ENCODE measurements at regions not wholly inside any gene's neighbourhood (a gene's known extent, or its start where the extent isn't known, plus 50 kb on each side); places are given as distances from the start of the nearest gene placed in this dataset.

DNA sequence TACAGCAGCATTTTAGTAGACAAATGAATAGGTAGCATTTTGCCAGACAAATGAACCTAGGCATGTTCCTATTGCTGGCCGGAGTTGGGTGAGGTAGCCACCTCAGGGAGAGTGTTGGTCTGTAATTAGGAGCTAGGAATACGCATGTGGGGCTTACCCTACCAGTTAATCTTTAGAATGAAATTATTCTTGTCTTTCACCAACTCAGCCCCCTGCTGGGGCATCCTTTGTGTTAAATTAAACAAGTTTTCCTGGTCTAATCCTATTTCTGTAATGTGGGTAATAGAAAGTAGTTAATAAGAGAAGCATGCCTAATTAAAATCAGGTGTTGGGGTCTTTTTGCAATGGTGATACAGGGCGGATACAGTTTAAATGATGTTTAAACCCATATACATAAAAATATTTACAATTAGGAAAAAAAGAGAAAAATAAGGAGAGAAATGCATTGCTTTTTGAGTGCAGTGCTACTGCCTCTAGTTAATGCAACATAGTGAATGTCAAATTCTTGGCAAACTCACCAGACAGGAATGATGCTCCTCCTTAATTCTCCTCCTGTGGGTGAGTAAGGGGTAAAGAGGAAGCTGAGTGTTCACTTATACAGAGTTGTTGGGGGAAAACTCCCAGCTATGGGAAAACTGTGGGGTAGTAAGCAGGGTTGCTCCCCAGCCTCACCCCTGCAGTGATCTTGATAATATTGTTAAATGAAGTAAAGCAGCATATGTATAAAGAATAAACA, 276.4 kb upstream of the EDNRB start:
- TF ChIP-seq, protein P1, sequence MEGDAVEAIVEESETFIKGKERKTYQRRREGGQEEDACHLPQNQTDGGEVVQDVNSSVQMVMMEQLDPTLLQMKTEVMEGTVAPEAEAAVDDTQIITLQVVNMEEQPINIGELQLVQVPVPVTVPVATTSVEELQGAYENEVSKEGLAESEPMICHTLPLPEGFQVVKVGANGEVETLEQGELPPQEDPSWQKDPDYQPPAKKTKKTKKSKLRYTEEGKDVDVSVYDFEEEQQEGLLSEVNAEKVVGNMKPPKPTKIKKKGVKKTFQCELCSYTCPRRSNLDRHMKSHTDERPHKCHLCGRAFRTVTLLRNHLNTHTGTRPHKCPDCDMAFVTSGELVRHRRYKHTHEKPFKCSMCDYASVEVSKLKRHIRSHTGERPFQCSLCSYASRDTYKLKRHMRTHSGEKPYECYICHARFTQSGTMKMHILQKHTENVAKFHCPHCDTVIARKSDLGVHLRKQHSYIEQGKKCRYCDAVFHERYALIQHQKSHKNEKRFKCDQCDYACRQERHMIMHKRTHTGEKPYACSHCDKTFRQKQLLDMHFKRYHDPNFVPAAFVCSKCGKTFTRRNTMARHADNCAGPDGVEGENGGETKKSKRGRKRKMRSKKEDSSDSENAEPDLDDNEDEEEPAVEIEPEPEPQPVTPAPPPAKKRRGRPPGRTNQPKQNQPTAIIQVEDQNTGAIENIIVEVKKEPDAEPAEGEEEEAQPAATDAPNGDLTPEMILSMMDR (IDR thresholded peaks at IDR 0.05; ENCODE audit: insufficient read depth, low read length) = no peak
- peak; percentile 18 for DNase-seq (ENCODE audit: low read depth)
- no peak overlapping the region for H3K4me3 ChIP-seq (ENCODE audit: low read depth, low read length)

- TF ChIP-seq, protein P1 (IDR thresholded peaks at IDR 0.05; ENCODE audit: insufficient read depth, low read length) = no peak
- no peak overlapping the region for H3K4me3 ChIP-seq (ENCODE audit: low read depth, low read length)
- DNase-seq (ENCODE audit: low read depth) = no peak
These were observed 275.2 kb upstream of the EDNRB start for GRCh38 chr13:78193846-78194245.

DNA sequence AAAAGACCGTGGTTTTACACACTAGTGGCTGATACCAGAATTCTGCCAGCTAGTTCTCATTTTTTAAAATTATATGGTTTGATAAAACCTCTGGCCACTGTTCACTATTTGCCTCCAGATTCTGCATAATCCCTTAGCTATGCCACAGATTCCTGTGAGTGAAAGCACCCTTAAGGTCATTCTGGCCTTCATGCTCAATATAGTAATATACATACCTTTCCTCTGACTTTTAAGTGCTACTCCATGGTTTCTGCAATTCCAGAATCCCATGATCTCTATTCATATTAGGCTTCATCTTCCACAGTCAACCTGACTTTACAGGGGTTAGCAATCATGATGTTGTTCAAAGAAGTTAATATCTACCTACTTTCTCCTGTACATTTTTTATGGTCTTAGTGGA, 274.1 kb upstream of the EDNRB start:
- TF ChIP-seq, protein P1 (IDR thresholded peaks at IDR 0.05; ENCODE audit: insufficient read depth, low read length) = no peak
- DNase-seq (ENCODE audit: low read depth) = peak; percentile 32
- H3K4me3 ChIP-seq (ENCODE audit: low read depth, low read length) = no peak overlapping the region

DNA sequence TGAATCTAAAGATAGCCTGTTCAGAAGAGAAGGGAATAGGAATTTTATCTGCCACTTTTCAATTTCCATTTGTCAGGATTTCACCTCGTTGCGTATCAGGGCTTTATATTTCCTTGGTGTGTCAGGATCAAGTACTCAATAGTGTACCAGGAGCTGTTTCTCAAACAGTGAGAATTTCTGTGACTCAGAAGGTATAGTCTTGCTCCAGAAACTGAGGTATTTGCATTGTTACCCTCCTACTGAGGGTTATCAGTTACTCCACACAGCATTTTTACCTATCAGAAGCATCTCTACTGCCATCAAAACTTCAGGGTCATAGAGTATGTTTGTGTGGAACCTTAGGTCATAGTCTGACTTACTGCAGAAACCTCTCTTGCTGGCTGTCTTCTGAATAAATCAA, 271.7 kb upstream of the EDNRB start:
- TF ChIP-seq, protein P1 (IDR thresholded peaks at IDR 0.05; ENCODE audit: insufficient read depth, low read length) = no peak
- no peak overlapping the region for H3K4me3 ChIP-seq (ENCODE audit: low read depth, low read length)
- no peak for DNase-seq (ENCODE audit: low read depth)

GRCh38 chr13:78187781-78188180, 269.1 kb upstream of the EDNRB start:
- H3K4me3 ChIP-seq (ENCODE audit: low read depth, low read length) = no peak overlapping the region
- no peak for DNase-seq (ENCODE audit: low read depth)
- TF ChIP-seq, protein P1 (IDR thresholded peaks at IDR 0.05; ENCODE audit: insufficient read depth, low read length) = no peak

DNA sequence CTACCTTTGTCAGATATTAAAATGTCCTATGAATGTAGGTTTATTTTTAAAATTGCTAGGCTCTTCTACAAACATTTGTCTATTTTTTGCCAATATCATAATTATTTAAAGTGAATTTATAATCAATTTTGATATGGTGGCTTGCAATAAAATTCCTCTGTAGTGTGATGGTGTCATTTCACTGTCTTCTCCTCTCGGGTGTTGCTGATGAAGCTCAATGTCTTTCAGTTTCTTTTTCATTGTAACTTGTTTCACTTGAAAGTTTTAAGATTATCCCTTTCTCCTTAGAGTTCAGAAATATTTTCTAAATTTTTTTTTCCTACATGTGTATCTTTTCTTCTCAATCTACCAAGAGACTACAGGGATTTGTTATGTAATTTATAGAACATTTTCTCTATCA, 267.1 kb upstream of the EDNRB start:
- H3K4me3 ChIP-seq (ENCODE audit: low read depth, low read length) = no peak overlapping the region
- no peak for DNase-seq (ENCODE audit: low read depth)
- TF ChIP-seq, protein P1 (IDR thresholded peaks at IDR 0.05; ENCODE audit: insufficient read depth, low read length) = no peak

DNA sequence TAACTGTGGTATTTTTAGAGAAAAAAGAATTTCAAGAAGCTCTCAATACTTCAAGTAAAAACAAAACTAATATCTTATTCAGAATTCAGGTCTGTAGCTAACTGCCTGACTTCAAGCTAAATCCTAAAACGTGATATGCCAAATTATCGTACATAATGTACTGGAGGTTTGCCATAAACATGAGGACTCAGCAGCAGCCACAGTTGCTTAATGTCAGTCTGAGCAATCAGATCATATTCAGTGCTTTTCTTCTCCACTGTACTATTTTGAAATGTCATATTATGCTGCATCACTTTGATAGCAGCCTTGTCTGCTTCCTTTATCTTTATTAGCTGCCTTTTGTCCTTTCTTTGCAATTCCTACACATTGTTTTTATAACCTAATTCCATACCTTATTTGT, 265.1 kb upstream of the EDNRB start:
- peak; percentile 2 for DNase-seq (ENCODE audit: low read depth)
- TF ChIP-seq, protein P1 (IDR thresholded peaks at IDR 0.05; ENCODE audit: insufficient read depth, low read length) = no peak

More for the DNA sequence above, 265.1 kb upstream of the EDNRB start:
- H3K4me3 ChIP-seq (ENCODE audit: low read depth, low read length) = no peak overlapping the region
